H54 (cell line): ENCODE measurements at regions not wholly inside any gene's neighbourhood (a gene's known extent, or its start where the extent isn't known, plus 50 kb on each side); places are given as distances from the start of the nearest gene placed in this dataset.

Source experiments
- DNase-seq: peaks from one replicate; pipeline ENCODE4 v3.0.0; 2011; ENCODE audit warnings: low spot score, mixed read lengths; ENCODE audit not compliant: insufficient read length
- FAIRE-seq: peaks from 3 replicates; lab custom pipeline; 2011; peaks lifted over from hg19 to GRCh38; lab: Jason Lieb, UNC
- POLR2A ChIP-seq: IDR thresholded peaks from 2 replicates; pipeline ENCODE4 v1.6.1; 2011; ENCODE audit warnings: low read depth, mild to moderate bottlenecking, low read length

DNA sequence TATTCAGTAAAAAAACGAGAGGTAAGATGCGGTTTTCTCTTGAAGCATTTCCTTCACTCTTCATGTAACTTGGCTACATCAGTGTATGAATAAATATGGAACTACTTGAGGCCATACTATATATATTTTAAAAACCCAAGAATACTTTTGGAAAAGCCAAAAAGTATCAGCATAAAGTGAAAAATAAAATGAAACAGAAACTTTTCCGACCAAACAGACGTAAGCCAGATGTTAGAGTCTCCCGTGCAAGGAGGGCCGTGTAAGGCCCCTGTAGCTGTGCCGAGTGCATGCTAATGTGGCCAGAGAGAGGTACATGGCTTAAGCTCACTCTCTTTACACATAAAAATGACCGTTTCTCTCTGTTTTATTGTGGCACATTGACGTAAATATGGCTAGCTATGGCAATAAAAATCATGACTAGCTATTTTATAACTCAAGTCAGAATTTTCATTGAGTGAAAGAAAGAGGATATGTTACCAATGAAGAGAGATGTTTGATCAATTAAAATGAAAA, 140.1 kb upstream of the GMDS start:
- DNase-seq (no peak), FAIRE-seq (no peak)
- no peak for TF ChIP-seq POLR2A

DNA sequence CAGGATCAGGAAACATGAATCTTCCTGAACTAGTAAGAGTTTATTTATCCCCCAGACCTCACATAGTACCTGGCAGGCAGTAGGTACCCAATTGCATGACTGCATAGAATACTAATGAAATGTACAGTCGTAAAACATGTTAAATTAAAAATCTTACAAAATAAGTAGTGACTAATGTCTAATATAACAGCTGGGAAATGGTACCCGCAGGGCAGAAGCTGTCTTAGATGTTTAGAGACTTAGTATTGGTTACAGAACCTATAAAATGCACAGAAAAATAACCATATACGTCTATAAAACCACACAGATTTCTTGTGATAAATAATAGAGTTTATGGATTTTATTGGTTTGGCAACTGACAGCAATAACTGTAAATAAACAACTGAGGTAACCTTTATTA, 139.1 kb upstream of the GMDS start:
- no peak for DNase-seq
- FAIRE-seq, result no peak

DNA sequence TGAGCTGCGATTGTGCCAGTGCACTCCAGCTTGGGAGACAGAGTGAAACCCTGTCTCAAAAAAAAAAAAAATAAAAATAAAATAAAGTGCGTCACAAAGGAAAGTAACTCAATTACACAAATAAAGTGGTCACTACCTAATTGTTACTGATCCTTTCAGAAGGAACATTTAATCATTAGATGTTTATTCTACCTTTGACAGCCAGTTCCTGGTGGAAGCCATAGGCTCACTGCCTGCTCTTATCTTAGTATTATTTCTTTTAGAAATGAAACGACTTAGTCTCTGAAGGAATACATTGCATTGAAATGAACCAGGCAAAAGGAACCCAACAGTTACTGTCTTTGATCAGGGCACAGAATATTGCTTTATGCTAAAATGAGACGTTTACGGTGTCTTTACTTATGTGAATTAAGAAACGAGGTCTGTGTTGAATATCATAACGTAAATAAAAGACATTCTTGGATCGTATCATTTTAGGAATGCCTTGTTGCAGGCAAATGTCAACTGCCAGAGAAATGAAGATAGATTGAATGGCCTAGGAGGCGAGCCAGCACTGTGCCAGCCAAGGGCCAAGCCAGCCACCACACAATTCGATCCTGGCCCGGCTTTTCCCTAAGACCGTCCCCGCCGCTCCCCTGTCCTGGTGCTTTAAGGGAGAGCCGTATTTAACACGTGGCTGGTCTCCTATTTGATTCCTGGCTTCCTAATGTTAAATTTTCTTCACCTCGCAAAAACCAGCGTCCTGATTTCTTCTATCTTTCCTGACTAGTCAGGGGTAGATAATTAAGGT, 136.7 kb upstream of the GMDS start:
- no peak for TF ChIP-seq POLR2A
- FAIRE-seq, result no peak
- no peak for DNase-seq

More for the DNA sequence above, 139.1 kb upstream of the GMDS start:
- TF ChIP-seq POLR2A, result no peak

DNA sequence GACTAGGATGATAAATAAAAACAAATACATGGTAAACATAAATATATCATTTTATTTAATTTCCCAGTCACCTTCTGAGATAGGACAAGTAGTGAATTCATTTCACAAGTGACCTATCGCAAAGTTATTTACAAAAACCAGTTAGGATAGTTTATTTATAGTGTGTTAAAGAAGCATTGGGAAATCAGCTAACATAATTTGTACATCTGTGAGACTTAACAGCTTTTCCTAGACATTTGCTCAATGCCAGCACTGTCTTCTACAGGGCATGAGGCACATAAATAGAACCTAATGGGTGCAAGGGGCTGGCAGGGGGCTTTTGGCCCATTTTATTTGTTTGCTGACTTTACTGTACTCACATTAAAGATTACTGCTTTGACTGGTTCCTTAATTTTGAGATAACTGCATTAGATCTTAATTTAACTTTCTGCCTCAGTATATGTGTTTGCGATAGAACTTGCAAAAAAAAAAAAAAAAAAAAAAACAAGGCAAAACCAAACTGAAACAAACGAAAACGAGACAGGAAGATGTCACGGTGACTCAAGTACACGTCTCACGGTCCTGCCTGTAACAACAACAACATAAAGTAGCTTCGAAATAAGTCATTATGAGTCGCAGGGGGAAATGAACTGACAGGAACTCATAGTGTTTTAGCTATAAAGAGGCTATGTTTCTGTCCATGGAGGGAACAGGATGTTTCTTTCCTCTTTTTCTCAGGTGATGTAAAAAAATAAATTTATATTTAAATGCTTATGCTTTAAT, 133.7 kb upstream of the GMDS start:
- FAIRE-seq (no peak), DNase-seq (peak; percentile 29)
- TF ChIP-seq POLR2A, result no peak

DNA sequence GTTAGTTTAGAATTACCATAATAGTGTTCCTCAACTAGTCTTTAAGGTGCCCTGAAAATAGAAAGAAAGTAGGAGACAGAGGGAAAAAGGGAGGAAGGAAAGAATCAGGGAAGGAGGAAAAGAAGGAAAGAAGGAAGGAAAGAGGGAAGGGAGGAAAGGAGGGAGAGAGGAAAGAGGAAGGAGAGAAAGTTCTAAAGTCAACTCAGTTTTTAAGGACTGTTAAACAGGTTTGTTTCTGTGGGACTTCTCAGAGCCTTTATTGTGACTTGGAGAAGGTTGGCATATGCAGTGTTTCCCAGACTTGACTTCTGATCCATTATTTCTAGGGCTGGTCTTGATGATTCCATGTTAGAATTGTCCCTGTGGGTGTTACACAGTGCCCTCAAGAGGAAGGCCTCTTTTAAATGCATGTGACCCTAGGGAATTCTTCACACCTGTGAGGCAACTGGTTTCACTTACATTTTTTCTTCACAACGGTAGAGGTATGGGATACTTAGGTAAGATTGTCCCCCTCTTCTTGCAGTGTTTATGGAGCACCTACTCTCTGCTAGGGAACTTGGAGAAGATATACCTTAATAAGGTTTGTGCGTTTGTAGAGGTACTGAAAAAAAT, 132.7 kb upstream of the GMDS start:
- TF ChIP-seq POLR2A, result no peak
- FAIRE-seq (no peak), DNase-seq (no peak)

DNA sequence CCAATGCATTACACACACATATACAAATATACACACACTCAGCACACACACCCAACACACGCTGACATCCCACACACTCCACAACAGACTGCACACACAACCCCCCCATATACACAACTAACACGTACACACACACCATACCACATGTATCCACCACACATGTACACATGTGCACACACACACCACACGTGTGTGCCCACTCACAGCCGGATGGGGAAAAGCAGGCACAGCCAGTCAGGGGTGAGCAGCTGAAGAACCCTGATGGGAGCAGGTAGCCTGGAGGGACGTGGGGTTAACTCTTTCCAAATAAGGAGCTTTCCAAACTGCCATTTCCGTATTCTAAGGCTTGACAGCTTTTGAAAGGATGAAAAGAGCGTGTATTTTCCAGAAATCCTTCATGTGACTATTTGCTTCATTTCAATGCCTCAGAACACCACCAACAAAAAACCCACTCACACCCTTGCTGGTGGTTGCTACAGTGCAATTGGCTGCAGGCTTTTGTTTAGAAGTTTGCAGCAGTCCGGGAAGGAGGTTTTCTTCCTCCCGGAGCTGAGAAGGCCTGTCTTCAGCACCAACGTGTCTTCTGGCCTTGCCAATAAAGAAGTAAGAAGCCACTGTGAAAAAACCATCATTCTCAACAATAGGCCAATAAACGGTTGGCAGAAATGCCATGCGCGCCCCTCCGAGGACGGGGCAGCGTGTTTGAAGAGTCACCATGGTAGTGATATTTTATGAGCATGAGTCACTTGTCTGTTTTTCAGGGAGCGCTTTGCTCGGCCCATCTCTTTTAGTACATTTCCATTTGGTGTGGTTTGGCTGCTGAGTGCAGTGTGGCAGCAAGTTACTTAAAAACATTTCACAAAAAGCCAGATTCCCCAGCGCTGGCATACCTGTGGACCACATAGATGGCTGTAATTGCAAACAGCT, 131.3 kb upstream of the GMDS start:
- no peak for TF ChIP-seq POLR2A
- FAIRE-seq (peak; percentile 90), DNase-seq (peak; percentile 62)

DNA sequence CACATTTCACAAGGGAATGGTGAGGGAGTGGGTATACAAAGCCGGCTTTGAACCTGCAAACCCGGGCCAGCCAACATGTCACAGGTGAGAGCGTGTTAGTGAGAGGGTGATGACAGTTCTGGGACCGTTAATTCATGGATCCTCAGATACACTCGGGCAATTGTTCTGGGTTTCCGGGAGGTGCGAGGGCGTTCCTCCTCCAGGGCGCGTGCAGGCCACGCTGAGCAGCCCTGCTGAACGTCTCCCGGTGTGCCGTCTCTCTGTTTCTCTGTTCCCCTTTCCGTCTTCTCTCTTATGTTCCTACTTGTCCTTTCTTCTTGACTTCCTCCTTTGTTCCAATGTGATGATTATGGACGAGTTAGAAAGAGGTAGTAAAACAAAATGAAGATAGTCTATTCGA, 130.0 kb upstream of the GMDS start:
- FAIRE-seq (no peak), DNase-seq (no peak)
- no peak for TF ChIP-seq POLR2A

DNA sequence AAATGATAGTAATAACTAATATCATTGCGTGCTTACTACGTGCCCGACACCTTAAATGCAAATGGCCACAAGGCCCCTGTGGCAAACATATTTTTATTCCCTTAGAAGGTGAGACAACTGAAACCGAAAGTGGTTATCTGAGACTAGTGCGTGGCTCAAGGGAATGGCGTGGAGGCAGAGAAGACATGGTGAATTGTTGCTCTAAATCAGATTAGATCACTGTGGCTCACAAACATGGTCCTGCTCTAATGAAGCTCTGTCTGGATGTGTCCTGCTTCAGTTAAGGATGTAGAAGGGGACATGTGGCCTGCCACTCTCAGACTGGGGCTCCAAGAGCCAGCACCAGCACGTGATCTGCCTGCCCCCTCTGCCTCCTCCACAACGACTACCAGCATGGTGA, 124.2 kb upstream of the GMDS start:
- no peak for FAIRE-seq
- TF ChIP-seq POLR2A, result no peak
- DNase-seq, result no peak

DNA sequence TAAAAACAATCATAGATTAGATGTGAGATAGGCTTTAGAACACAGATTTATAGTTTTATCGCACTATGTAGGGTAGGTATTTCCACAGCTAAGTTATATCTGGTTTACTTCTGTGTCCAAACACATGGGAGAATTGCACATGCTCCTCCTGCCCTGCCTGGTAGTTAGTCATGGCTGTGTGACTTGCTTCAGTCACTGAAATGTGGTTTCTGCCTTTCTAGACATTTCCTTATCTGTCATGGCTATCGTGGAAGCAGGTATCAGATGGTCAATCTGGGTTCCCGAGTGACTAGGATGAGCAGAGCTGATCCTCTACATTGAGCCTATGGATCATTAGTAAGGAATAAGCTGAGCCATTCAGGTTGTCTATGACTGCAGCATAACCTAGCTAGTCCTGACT, 117.8 kb upstream of the GMDS start:
- DNase-seq (no peak), FAIRE-seq (no peak)
- no peak for TF ChIP-seq POLR2A

DNA sequence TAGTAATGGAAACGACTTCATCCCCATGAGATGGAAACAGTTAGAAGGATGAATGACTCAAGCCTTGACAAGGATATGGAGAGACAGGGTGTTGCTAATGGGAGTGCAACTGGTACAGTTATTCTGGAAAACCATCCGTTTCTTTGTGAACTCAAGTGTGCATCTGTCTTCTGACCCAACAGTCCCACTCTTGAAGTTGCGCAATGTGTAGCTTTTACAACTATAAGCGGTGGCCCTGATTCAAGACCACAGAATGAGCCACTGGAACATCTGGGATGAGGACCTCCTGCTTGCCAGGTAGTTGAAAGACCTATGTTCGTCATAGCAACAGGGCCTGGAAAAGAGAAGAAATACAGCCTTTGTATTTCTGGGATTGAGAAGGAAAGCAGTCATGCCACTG, 115.8 kb upstream of the GMDS start:
- DNase-seq (no peak), FAIRE-seq (no peak)
- no peak for TF ChIP-seq POLR2A

DNA sequence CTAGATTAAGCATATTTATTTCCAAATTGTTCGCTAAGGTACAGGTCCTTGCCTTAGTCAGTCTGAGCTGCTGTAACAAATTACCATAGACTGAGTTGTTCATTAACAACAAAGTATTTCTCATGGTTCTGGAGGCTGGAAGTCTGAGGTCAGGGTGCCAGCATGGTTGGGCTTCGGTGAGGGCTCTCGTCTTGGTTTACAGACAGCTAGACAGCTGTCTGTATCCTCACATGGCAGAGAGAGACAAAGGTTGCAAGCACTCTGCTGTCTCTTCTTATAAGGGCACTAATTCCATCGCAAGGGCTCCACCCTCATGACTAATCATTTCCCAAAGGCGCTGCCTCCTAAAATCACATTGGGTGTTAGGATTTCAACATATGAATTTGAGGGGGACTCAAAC, 115.3 kb upstream of the GMDS start:
- FAIRE-seq, result no peak
- no peak for TF ChIP-seq POLR2A
- DNase-seq, result no peak

DNA sequence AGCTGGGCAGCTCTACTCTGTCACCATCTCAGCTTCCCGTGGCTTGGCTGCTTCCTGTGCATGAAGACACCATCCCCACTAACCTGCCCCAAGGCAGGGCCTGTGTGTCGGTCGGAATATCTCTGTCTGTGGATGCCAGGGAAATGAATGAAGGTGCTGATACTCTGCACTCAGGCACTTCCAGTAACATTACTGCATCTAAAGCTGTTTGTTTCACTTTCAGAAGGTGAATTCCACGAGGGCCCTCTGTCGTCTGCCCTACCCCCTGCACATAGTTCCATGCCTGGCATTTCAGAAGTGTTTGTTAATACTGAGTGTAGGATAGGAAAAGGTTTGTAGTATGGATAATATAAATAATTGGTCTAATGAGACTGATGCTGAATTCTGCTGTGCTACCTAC, 114.7 kb upstream of the GMDS start:
- no peak for DNase-seq
- no peak for TF ChIP-seq POLR2A
- no peak for FAIRE-seq

DNA sequence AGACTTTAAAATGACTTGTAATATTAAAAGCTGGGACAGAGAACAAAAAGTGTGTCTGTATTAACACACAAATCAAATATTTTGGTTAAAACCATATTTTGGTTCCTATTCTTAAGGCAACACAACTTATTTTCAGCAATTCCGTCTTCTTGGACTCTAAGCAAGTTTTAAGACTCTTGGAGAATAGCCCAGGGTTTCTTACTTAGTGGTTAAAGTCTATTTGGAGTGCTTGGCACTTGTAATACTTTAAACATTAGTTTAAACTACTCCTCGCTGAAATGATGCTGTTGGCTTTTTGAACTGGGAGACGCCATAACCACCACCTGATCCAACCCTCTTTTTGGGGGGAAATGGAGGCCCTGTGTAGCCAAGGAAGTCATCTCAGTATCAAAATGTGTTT, 109.7 kb upstream of the GMDS start:
- FAIRE-seq (no peak), DNase-seq (no peak)
- TF ChIP-seq POLR2A, result no peak
